DND-41 (cell line): ENCODE measurements at regions not wholly inside any gene's neighbourhood (a gene's known extent, or its start where the extent isn't known, plus 50 kb on each side); places are given as distances from the start of the nearest gene placed in this dataset.

Experiments
- ATAC-seq: fragments of 200-7000 bp; cut with Tn5 transposase; 3 replicates; pipeline ENCODE4 v1.9.1; 2021; ENCODE audit warnings: low read depth; ENCODE audit not compliant: insufficient read depth
- DNase-seq: peaks from one replicate; pipeline ENCODE4 v3.0.0-alpha.2; 2020
- H2AFZ ChIP-seq: 2 replicates; pipeline ENCODE4 v1.6.0; 2012; ENCODE audit warnings: low read depth, low read length
- H3K27ac ChIP-seq: 2 replicates; pipeline ENCODE4 v1.5.1; 2012; ENCODE audit warnings: low read length, inconsistent platforms
- H3K27me3 ChIP-seq: fragments of 200-600 bp; sonication (generic); 2 replicates; pipeline ENCODE4 v1.6.0; 2012; ENCODE audit warnings: low read length, mild to moderate bottlenecking, inconsistent platforms; ENCODE audit not compliant: insufficient read depth, poor library complexity
- H3K36me3 ChIP-seq: 2 replicates; pipeline ENCODE4 v1.5.1; 2012; ENCODE audit warnings: low read length, inconsistent platforms; ENCODE audit not compliant: insufficient read depth
- H3K4me1 ChIP-seq: 2 replicates; pipeline ENCODE4 v1.5.1; 2012; ENCODE audit warnings: mild to moderate bottlenecking, low read length; ENCODE audit not compliant: insufficient read depth
- H3K4me2 ChIP-seq: 2 replicates; pipeline ENCODE4 v1.6.0; 2012; ENCODE audit warnings: mild to moderate bottlenecking, moderate library complexity, low read length, inconsistent platforms; ENCODE audit not compliant: insufficient read depth
- H3K4me3 ChIP-seq, 2 experiments: fragments of 200-600 bp in 1 of 2; shearing (Covaris generic) in 1 of 2; 2 replicates each; pipeline ENCODE4 v1.5.1; 2012 to 2016; ENCODE audit warnings: inconsistent platforms in 2 of 2, low read length in 2 of 2, mild to moderate bottlenecking in 2 of 2, low read depth in 1 of 2, moderate library complexity in 1 of 2
- H3K79me2 ChIP-seq: 2 replicates; pipeline ENCODE4 v1.6.0; 2012; ENCODE audit warnings: low read length, inconsistent platforms; ENCODE audit not compliant: insufficient read depth
- H3K9ac ChIP-seq: 2 replicates; pipeline ENCODE4 v1.6.0; 2012; ENCODE audit warnings: low read depth, mild to moderate bottlenecking, inconsistent platforms, low read length, moderate library complexity
- H3K9me3 ChIP-seq: 2 replicates; pipeline ENCODE4 v1.5.1; 2012; ENCODE audit warnings: low read length, moderate library complexity, mild to moderate bottlenecking, inconsistent platforms; ENCODE audit not compliant: insufficient read depth, severe bottlenecking
- H4K20me1 ChIP-seq: 2 replicates; pipeline ENCODE4 v1.6.0; 2012; ENCODE audit warnings: low read length; ENCODE audit not compliant: insufficient read depth
- CTCF ChIP-seq: IDR thresholded peaks from 2 replicates; pipeline ENCODE4 v1.5.1; 2012; ENCODE audit warnings: borderline replicate concordance, low read length, moderate library complexity, mild to moderate bottlenecking; ENCODE audit not compliant: poor library complexity, severe bottlenecking; ENCODE audit errors: extremely low read depth
- EZH2 ChIP-seq: IDR thresholded peaks from 3 replicates; pipeline ENCODE4 v1.6.1; 2012; ENCODE audit warnings: borderline replicate concordance, low read depth, mild to moderate bottlenecking, moderate library complexity, low read length, inconsistent platforms; ENCODE audit not compliant: severe bottlenecking

DNA sequence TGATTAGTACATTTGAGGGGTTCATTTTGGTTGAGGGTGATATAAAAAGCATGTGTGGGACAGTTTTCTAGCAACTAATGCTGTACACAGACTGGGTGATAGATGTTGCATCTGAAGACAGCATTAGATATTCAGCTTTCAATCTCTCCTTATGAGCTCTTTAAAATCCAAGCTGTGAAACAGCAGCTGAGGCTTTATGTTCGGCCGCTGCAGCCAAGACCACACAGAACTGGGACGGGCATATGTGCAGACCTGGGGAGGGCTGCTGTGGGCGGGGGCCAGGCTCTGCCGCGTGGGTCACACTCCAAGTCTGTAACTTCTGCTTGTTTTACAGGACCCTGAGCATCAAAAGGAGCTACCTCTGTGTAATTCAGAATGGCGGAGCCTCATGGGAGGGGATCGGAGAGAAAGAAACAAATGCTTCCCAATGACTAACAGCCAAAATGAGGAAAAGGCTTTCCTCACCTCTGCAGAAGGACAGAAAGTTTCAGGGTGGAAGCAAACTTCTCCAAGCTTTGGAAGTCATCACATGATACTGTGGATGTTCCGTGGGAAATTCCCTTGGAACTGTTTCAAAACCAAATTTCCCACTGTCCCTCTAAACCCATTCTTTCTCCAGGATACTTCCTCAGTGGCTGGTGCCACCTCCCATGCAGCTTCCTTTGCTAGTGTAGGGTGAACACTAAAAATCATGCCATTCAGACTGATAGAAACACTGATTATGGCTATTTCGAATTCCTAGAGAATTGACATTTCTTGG is 711.9 kb upstream of the ID2 start:
- Histone ChIP-seq H3K4me2 (no peak overlapping the region), H3K79me2 (no peaks in the 10 kb centered on the region), H3K4me1 (no peaks in the 10 kb centered on the region), H4K20me1 (no peaks in the 10 kb centered on the region), H3K9ac (no peak overlapping the region), H2AFZ (no peak overlapping the region), H3K27ac (no peak overlapping the region), H3K36me3 (no peaks in the 10 kb centered on the region), H3K4me3 (no peak overlapping the region), H3K27me3 (no peaks in the 10 kb centered on the region), H3K9me3 (no peaks in the 10 kb centered on the region)
- TF ChIP-seq EZH2 = no peak
- DNase-seq (no peak), ATAC-seq (no peak)

DNA sequence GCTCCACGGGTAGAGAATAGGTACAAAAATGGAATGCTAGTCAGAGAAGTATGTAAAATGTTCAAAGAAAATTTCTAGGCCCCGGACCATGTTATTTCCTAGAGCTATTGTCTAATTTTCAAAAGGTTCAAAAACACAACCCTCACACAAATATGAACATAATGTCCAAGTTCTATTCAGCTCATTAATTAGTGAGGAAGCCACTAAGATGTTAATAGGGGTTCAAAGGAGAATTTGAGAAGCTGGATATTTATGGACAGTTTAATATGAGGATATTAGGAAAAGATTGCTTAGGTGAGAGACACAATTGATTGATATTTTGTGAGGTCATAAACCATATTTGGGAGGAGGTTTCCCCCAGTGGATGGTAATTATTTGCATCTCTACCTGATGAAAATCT is 710.6 kb upstream of the ID2 start:
- Histone ChIP-seq H3K27ac (no peak overlapping the region), H3K4me1 (no peaks in the 10 kb centered on the region), H3K79me2 (no peaks in the 10 kb centered on the region), H2AFZ (no peak overlapping the region), H3K9me3 (no peaks in the 10 kb centered on the region), H3K4me3 (no peak overlapping the region), H3K36me3 (no peaks in the 10 kb centered on the region), H4K20me1 (no peaks in the 10 kb centered on the region), H3K9ac (no peak overlapping the region), H3K27me3 (no peaks in the 10 kb centered on the region), H3K4me2 (no peak overlapping the region)
- DNase-seq (no peak), ATAC-seq (no peak)
- no peak for TF ChIP-seq CTCF
- TF ChIP-seq EZH2 = no peak

DNA sequence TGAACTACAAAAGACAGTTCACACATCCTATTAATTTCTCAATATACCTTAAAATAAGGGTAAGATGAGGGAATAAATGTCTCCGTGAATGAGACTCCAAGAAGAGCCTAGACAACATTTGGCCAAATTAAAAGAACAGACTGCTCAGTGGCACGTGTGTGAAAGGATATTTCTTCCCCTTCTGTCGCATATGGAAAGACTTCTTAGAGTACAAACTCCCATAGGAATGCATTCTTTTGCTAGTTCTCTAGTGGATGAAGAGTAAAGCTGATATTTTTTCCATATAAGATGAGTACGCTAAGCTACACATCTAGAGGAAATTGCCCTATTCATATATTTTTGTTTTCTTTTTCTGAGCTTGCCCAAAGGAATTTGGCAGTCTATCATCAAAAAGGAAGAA is 710.0 kb upstream of the ID2 start:
- Histone ChIP-seq H4K20me1 (no peaks in the 10 kb centered on the region), H3K4me1 (no peaks in the 10 kb centered on the region), H3K9ac (no peak overlapping the region), H3K79me2 (no peaks in the 10 kb centered on the region), H3K4me2 (no peak overlapping the region), H3K36me3 (no peaks in the 10 kb centered on the region), H3K27ac (no peak overlapping the region), H3K27me3 (no peaks in the 10 kb centered on the region), H2AFZ (no peak overlapping the region), H3K9me3 (no peaks in the 10 kb centered on the region), H3K4me3 (no peak overlapping the region)
- no peak for DNase-seq
- no peak for ATAC-seq
- TF ChIP-seq CTCF (no peak), EZH2 (no peak)

DNA sequence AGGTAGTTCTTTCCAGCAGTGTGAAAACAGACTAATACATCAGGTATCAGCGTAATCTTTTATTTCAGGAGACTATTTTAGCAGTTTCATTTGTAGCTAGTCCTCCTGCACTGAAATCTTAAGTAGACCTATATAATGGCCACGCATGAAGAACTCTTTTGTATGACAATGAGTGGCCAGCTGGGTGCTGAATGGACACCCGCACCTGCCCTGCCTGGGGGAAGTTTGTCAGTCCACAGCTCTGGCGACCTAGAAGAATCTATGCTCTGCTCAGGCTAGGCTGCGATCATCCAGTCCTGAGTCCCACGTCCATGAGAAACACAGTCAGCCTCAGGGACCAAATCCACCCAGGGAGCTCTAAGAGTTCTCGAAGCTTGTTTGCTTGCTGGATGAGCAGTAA is 709.2 kb upstream of the ID2 start:
- no peaks in the 10 kb centered on the region for H3K4me1 ChIP-seq
- no peak overlapping the region for H3K27ac ChIP-seq
- DNase-seq = no peak
- ATAC-seq = no peak
- no peaks in the 10 kb centered on the region for H3K9me3 ChIP-seq
- no peaks in the 10 kb centered on the region for H3K79me2 ChIP-seq
- H2AFZ ChIP-seq = no peak overlapping the region
- no peak overlapping the region for H3K4me2 ChIP-seq
- no peak overlapping the region for H3K4me3 ChIP-seq
- no peak for TF ChIP-seq CTCF
- TF ChIP-seq EZH2 = no peak
- H3K9ac ChIP-seq = no peak overlapping the region
- H3K36me3 ChIP-seq = no peaks in the 10 kb centered on the region
- no peaks in the 10 kb centered on the region for H3K27me3 ChIP-seq
- H4K20me1 ChIP-seq = no peaks in the 10 kb centered on the region
